Brain microvascular endothelial cell (primary cell): ENCODE measurements at regions not wholly inside any gene's neighbourhood (a gene's known extent, or its start where the extent isn't known, plus 50 kb on each side); places are given as distances from the start of the nearest gene placed in this dataset.

Experiments used
- DNase-seq: peaks from one replicate; pipeline ENCODE4 v3.0.0-alpha.2; 2020
- H3K27ac ChIP-seq: fragments of 250-450 bp; sonication (Bioruptor Pico); 2 replicates; pipeline ENCODE4 v1.5.1; 2020; ENCODE audit warnings: mild to moderate bottlenecking, moderate library complexity
- H3K27me3 ChIP-seq: fragments of 250-450 bp; sonication (Bioruptor Pico); replicated peaks from 2 replicates; pipeline ENCODE4 v1.5.1; 2020; ENCODE audit warnings: mild to moderate bottlenecking
- H3K36me3 ChIP-seq: fragments of 250-450 bp; sonication (Bioruptor Pico); replicated peaks from 2 replicates; pipeline ENCODE4 v1.5.1; 2020; ENCODE audit warnings: mild to moderate bottlenecking
- H3K4me3 ChIP-seq: 2 replicates; pipeline ENCODE4 v1.5.1; 2011; ENCODE audit warnings: low read depth, mild to moderate bottlenecking, control low read depth, low read length, moderate library complexity
- CTCF ChIP-seq: IDR thresholded peaks from 2 replicates; pipeline ENCODE4 v1.5.1; 2011; ENCODE audit warnings: low read depth, mild to moderate bottlenecking, moderate library complexity, low read length, control low read depth, inconsistent platforms; ENCODE audit errors: missing control alignments
- in situ Hi-C: cut with HindIII; loops from 2 replicates; pipeline ENCODE4 v1.10.0; 2017; ENCODE audit warnings: low sequenced_read_pairs, low pct_ligation_motif_present

- Histone ChIP-seq H3K36me3 (no peaks in the 10 kb centered on the region), H3K27me3 (no peaks in the 10 kb centered on the region), H3K4me3 (no peak overlapping the region), H3K27ac (no peak overlapping the region)
- no peak for TF ChIP-seq CTCF
- no peak for DNase-seq
- in situ Hi-C loops: no loop called here
Observed at GRCh38 chr2:192566863-192567262, 372.1 kb upstream of the TMEFF2 start.

GRCh38 chr2:192560326-192560725 lies 365.6 kb upstream of the TMEFF2 start:
- TF ChIP-seq CTCF: no peak
- DNase-seq: no peak
- H3K27ac ChIP-seq: no peak overlapping the region
- H3K4me3 ChIP-seq: no peak overlapping the region
- H3K36me3 ChIP-seq: no peaks in the 10 kb centered on the region
- in situ Hi-C loops: no loop called here
- H3K27me3 ChIP-seq: no peaks in the 10 kb centered on the region

DNA sequence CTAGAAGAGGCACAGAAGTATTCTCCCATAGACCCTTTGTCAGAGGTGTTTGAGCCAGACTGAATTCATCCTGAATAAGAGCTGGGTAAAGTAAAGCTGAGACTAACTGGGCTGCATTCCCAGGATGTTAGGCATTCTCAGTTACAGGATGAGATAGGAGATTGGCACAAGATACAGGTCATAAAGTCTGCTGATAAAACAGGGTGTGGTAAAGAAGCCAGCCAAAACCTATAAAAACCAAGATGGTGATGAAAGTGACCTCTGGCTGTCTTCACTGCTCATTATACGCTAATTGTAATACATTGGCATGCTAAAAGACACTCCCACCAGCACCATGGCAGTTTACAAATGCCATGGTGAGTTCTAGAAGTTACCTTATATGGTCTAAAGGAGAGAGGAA lies 364.9 kb upstream of the TMEFF2 start:
- H3K27ac ChIP-seq: no peak overlapping the region
- in situ Hi-C loops: no loop called here
- DNase-seq: no peak
- no peak for TF ChIP-seq CTCF
- no peaks in the 10 kb centered on the region for H3K27me3 ChIP-seq
- H3K4me3 ChIP-seq: no peak overlapping the region
- no peaks in the 10 kb centered on the region for H3K36me3 ChIP-seq

- in situ Hi-C loops: no loop called here
- Histone ChIP-seq H3K27me3 (no peaks in the 10 kb centered on the region), H3K27ac (no peak overlapping the region), H3K4me3 (no peak overlapping the region), H3K36me3 (no peaks in the 10 kb centered on the region)
- no peak for TF ChIP-seq CTCF
- DNase-seq: no peak
Observed at GRCh38 chr2:192558637-192559036, 363.9 kb upstream of the TMEFF2 start.

GRCh38 chr2:192555740-192556139 lies 361.0 kb upstream of the TMEFF2 start:
- DNase-seq: no peak
- Histone ChIP-seq H3K27me3 (no peaks in the 10 kb centered on the region), H3K27ac (no peak overlapping the region), H3K36me3 (no peaks in the 10 kb centered on the region), H3K4me3 (no peak overlapping the region)
- no peak for TF ChIP-seq CTCF
- in situ Hi-C loops: no loop called here

DNA sequence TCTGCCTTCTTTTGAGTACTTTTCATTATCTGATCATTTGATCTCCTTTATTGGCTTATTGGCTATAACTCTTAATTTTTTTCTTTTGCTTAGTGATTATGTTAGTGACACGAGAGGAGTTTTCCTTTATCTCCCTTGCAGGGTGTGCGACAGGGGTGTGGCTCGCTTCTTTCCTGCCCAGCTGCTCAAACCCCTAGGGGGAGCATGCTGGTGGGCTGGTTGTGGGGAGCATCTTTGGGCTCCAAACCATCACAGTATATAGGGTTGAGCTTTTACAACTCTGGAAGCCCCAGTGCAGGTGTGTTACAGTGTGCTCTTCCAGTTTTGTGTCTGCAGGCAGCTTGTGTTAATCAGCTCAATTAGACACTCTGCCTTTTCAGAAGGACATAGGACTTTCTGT lies 357.0 kb upstream of the TMEFF2 start:
- no peak for TF ChIP-seq CTCF
- in situ Hi-C loops: no loop called here
- H3K27ac ChIP-seq: no peak overlapping the region

More for the DNA sequence above, 357.0 kb upstream of the TMEFF2 start:
- no peak for DNase-seq
- Histone ChIP-seq H3K27me3 (no peaks in the 10 kb centered on the region), H3K4me3 (no peak overlapping the region), H3K36me3 (no peaks in the 10 kb centered on the region)
